ENCODE measurements at regions not wholly inside any gene's neighbourhood (a gene's known extent, or its start where the extent isn't known, plus 50 kb on each side); places are given as distances from the start of the nearest gene placed in this dataset.

GRCh38 chr22:48450188-48450825 lies 1377.4 kb downstream of the BRD1 start:
- DNase-seq: no peak

- no peak for DNase-seq
Measured at GRCh38 chr22:48449466-48450187, 1378.0 kb downstream of the BRD1 start.

- no peak for DNase-seq
Measured at GRCh38 chr22:48448821-48449220, 1378.9 kb downstream of the BRD1 start.

- DNase-seq: no peak
Measured at GRCh38 chr22:48445113-48445827, 1382.4 kb downstream of the BRD1 start.

GRCh38 chr22:48444320-48445112 lies 1383.2 kb downstream of the BRD1 start:
- no peak for DNase-seq

GRCh38 chr22:48443680-48444079 lies 1384.0 kb downstream of the BRD1 start:
- DNase-seq: no peak

GRCh38 chr22:48442663-48443062 lies 1385.0 kb downstream of the BRD1 start:
- DNase-seq: no peak

- no peak for DNase-seq
Measured at GRCh38 chr22:48441553-48441850, 1386.2 kb downstream of the BRD1 start.

- no peak for DNase-seq
Measured at GRCh38 chr22:48440673-48441552, 1386.8 kb downstream of the BRD1 start.

GRCh38 chr22:48440176-48440575 lies 1387.5 kb downstream of the BRD1 start:
- DNase-seq: no peak

GRCh38 chr22:48439560-48440135 lies 1388.0 kb downstream of the BRD1 start:
- DNase-seq: no peak

- DNase-seq: no peak
Measured at GRCh38 chr22:48438800-48439559, 1388.7 kb downstream of the BRD1 start.

- no peak for DNase-seq
Measured at GRCh38 chr22:48438096-48438495, 1389.6 kb downstream of the BRD1 start.

- DNase-seq: no peak
Measured at GRCh38 chr22:48436201-48436931, 1391.3 kb downstream of the BRD1 start.

GRCh38 chr22:48434868-48435250 lies 1392.8 kb downstream of the BRD1 start:
- DNase-seq: no peak

GRCh38 chr22:48434156-48434867 lies 1393.4 kb downstream of the BRD1 start:
- DNase-seq: no peak

GRCh38 chr22:48433647-48434046 lies 1394.0 kb downstream of the BRD1 start:
- no peak for DNase-seq

- no peak for DNase-seq
Measured at GRCh38 chr22:48432781-48433518, 1394.7 kb downstream of the BRD1 start.
